ENCODE measurements at regions not wholly inside any gene's neighbourhood (a gene's known extent, or its start where the extent isn't known, plus 50 kb on each side); places are given as distances from the start of the nearest gene placed in this dataset.

DNA sequence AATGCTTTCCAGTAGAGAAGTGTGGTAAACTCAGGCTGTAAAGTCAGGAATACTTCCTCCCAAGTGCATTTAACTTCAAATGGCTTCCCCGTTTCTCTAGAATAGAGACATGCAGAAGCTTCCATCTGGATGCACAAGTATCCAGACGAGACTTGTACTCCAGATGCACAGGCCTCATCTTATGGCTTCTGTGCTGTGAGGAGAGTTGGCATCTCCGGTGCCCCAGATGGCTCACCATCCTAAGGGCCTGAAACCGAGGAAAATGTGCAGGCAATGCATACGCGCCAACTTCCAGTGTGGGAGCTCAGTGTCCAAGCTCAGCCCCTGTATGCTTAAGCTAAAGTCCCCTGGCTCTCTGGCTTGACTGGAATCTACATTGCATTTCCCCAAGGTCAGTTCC is 184.0 kb upstream of the TBL1X start:
- Histone ChIP-seq H3K4me3 (ENCODE audit: insufficient read depth, low read length, poor library complexity, severe bottlenecking) (no peak overlapping the region), H3K27me3 (ENCODE audit: low read length) (no peaks in the 10 kb centered on the region), H3K9ac (ENCODE audit: low read length) (no peak overlapping the region), H3K36me3 (ENCODE audit: low read length) (no peaks in the 10 kb centered on the region), H3F3A (ENCODE audit: insufficient read depth) (no peaks in the 10 kb centered on the region), H2AFZ (ENCODE audit: low read depth, low read length, severe bottlenecking) (no peak overlapping the region), H4K20me1 (ENCODE audit: low read depth, low read length) (no peaks in the 10 kb centered on the region), H3K9me3 (ENCODE audit: insufficient read depth, low read length) (no peaks in the 10 kb centered on the region), H3K9me2 (replicated peaks; ENCODE audit: insufficient read depth, low read length) (no peaks in the 10 kb centered on the region), H3K27ac (ENCODE audit: low read depth, low read length) (no peak overlapping the region), H3K4me2 (ENCODE audit: low read depth, low read length, poor library complexity, severe bottlenecking) (no peak overlapping the region), H3K79me2 (ENCODE audit: insufficient read depth, low read length) (no peaks in the 10 kb centered on the region)
- TF ChIP-seq, protein P1, sequence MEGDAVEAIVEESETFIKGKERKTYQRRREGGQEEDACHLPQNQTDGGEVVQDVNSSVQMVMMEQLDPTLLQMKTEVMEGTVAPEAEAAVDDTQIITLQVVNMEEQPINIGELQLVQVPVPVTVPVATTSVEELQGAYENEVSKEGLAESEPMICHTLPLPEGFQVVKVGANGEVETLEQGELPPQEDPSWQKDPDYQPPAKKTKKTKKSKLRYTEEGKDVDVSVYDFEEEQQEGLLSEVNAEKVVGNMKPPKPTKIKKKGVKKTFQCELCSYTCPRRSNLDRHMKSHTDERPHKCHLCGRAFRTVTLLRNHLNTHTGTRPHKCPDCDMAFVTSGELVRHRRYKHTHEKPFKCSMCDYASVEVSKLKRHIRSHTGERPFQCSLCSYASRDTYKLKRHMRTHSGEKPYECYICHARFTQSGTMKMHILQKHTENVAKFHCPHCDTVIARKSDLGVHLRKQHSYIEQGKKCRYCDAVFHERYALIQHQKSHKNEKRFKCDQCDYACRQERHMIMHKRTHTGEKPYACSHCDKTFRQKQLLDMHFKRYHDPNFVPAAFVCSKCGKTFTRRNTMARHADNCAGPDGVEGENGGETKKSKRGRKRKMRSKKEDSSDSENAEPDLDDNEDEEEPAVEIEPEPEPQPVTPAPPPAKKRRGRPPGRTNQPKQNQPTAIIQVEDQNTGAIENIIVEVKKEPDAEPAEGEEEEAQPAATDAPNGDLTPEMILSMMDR (IDR thresholded peaks at IDR 0.05; ENCODE audit: insufficient read depth, low read length, poor library complexity, severe bottlenecking), result no peak
- no peak for TF ChIP-seq EZH2phosphoT487 (conservative IDR thresholded peaks at IDR 0.05; ENCODE audit: low read length)

GRCh38 chrX:9282325-9282724 is 182.5 kb upstream of the TBL1X start:
- Histone ChIP-seq H3K9ac (ENCODE audit: low read length) (no peak overlapping the region), H3F3A (ENCODE audit: insufficient read depth) (no peaks in the 10 kb centered on the region), H4K20me1 (ENCODE audit: low read depth, low read length) (no peaks in the 10 kb centered on the region), H2AFZ (ENCODE audit: low read depth, low read length, severe bottlenecking) (no peak overlapping the region), H3K79me2 (ENCODE audit: insufficient read depth, low read length) (no peaks in the 10 kb centered on the region), H3K4me2 (ENCODE audit: low read depth, low read length, poor library complexity, severe bottlenecking) (no peak overlapping the region), H3K9me3 (ENCODE audit: insufficient read depth, low read length) (no peaks in the 10 kb centered on the region), H3K4me3 (ENCODE audit: insufficient read depth, low read length, poor library complexity, severe bottlenecking) (no peak overlapping the region), H3K36me3 (ENCODE audit: low read length) (no peaks in the 10 kb centered on the region), H3K9me2 (replicated peaks; ENCODE audit: insufficient read depth, low read length) (no peaks in the 10 kb centered on the region), H3K27me3 (ENCODE audit: low read length) (no peaks in the 10 kb centered on the region), H3K27ac (ENCODE audit: low read depth, low read length) (no peak overlapping the region)
- TF ChIP-seq, protein P1 (IDR thresholded peaks at IDR 0.05; ENCODE audit: insufficient read depth, low read length, poor library complexity, severe bottlenecking), result no peak
- TF ChIP-seq EZH2phosphoT487 (conservative IDR thresholded peaks at IDR 0.05; ENCODE audit: low read length), result no peak

DNA sequence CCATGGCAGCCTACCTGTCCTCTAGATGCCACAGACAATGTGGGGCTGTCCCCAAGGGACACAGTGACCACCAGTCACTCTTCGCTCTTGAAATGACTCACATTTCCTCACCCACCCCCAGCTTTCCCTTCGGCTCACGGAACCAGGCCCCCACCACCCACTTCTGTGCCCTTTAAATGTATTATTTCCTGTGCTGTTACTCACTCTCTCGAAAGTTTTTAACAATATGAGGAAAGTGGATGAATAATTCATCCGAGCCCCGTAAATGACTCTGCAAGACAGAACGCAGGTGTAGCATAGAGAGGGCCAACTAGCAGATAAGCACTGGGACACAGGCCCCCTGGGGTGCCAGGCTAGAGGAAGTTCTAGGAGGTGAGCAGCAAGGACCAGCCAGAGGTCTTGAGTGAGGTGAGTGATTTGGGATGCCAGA is 179.5 kb upstream of the TBL1X start:
- H3K9ac ChIP-seq (ENCODE audit: low read length), result no peak overlapping the region
- no peak for TF ChIP-seq EZH2phosphoT487 (conservative IDR thresholded peaks at IDR 0.05; ENCODE audit: low read length)
- TF ChIP-seq, protein P1 (IDR thresholded peaks at IDR 0.05; ENCODE audit: insufficient read depth, low read length, poor library complexity, severe bottlenecking), result no peak
- no peaks in the 10 kb centered on the region for H3K9me3 ChIP-seq (ENCODE audit: insufficient read depth, low read length)
- H4K20me1 ChIP-seq (ENCODE audit: low read depth, low read length), result no peaks in the 10 kb centered on the region
- no peaks in the 10 kb centered on the region for H3K27me3 ChIP-seq (ENCODE audit: low read length)
- H3F3A ChIP-seq (ENCODE audit: insufficient read depth), result no peaks in the 10 kb centered on the region
- no peak overlapping the region for H2AFZ ChIP-seq (ENCODE audit: low read depth, low read length, severe bottlenecking)
- no peaks in the 10 kb centered on the region for H3K9me2 ChIP-seq (replicated peaks; ENCODE audit: insufficient read depth, low read length)
- no peak overlapping the region for H3K4me2 ChIP-seq (ENCODE audit: low read depth, low read length, poor library complexity, severe bottlenecking)
- no peak overlapping the region for H3K27ac ChIP-seq (ENCODE audit: low read depth, low read length)
- no peaks in the 10 kb centered on the region for H3K36me3 ChIP-seq (ENCODE audit: low read length)
- no peaks in the 10 kb centered on the region for H3K79me2 ChIP-seq (ENCODE audit: insufficient read depth, low read length)
- H3K4me3 ChIP-seq (ENCODE audit: insufficient read depth, low read length, poor library complexity, severe bottlenecking), result no peak overlapping the region

Measured in SU-DHL-6 (cell line).